ENCODE measurements at regions not wholly inside any gene's neighbourhood (a gene's known extent, or its start where the extent isn't known, plus 50 kb on each side); places are given as distances from the start of the nearest gene placed in this dataset.

GRCh38 chr3:116639641-116640040, 69.9 kb upstream of the TUSC7 start:
- no peak for DNase-seq (ENCODE audit: low spot score)

- no peak for DNase-seq (ENCODE audit: low spot score)
Measured at GRCh38 chr3:116640109-116640508, 69.5 kb upstream of the TUSC7 start.

- no peak for DNase-seq (ENCODE audit: low spot score)
Measured at GRCh38 chr3:116643001-116643400, 66.6 kb upstream of the TUSC7 start.

GRCh38 chr3:116647996-116648395, 61.6 kb upstream of the TUSC7 start:
- DNase-seq (ENCODE audit: low spot score) = no peak
